Vagina (tissue), 2 donors: ENCODE measurements at regions not wholly inside any gene's neighbourhood (a gene's known extent, or its start where the extent isn't known, plus 50 kb on each side); places are given as distances from the start of the nearest gene placed in this dataset.

Experiments
- POLR2A ChIP-seq, 2 donors: fragments of 450-650 bp; IDR thresholded peaks; one replicate each; pipeline ENCODE4 v1.6.1; 2017; ENCODE audit warnings: antibody characterized with exemption in 2 of 2, mild to moderate bottlenecking in 2 of 2, moderate library complexity in 2 of 2
- POLR2AphosphoS5 ChIP-seq, 2 donors: sonication (generic); formaldehyde crosslinking; IDR thresholded peaks; one replicate each; pipeline ENCODE4 v1.9.0; 2017; ENCODE audit warnings: antibody characterized with exemption in 2 of 2, mild to moderate bottlenecking in 2 of 2, low read depth in 1 of 2; ENCODE audit not compliant: insufficient read depth in 1 of 2

GRCh38 chr2:123648016-123648415, 377.1 kb upstream of the CNTNAP5 start:
- no peak for TF ChIP-seq POLR2A (IDR thresholded peaks at IDR 0.05)
- no peak for TF ChIP-seq POLR2AphosphoS5 (IDR thresholded peaks at IDR 0.05; ENCODE audit: insufficient read depth in 1 of 2, low read depth in 1 of 2)
